HepG2 (cell line): ENCODE measurements at regions not wholly inside any gene's neighbourhood (a gene's known extent, or its start where the extent isn't known, plus 50 kb on each side); places are given as distances from the start of the nearest gene placed in this dataset.
A peak's percentile ranks its signal among the peaks of the same experiment; 100 is the strongest.

Experiments
- GATAD2A ChIP-seq: IDR thresholded peaks from 2 replicates; pipeline ENCODE4 v1.6.1; 2016
- HNRNPK ChIP-seq: fragments of 200-400 bp; formaldehyde crosslinking; IDR thresholded peaks from 2 replicates; pipeline ENCODE4 v1.6.1; 2018; ENCODE audit warnings: low read length, low read depth, moderate library complexity, mild to moderate bottlenecking; ENCODE audit not compliant: poor library complexity, severe bottlenecking
- MAZ ChIP-seq, 2 experiments: sonication (generic) in 1 of 2; formaldehyde crosslinking in 1 of 2; IDR thresholded peaks; 2 replicates each; pipeline versions ENCODE4 v1.5.0 to v1.6.1; 2012 to 2020; ENCODE audit warnings: low read depth in 2 of 2, mild to moderate bottlenecking in 2 of 2, borderline replicate concordance in 1 of 2, improper control_type of control experiment in 1 of 2, low read length in 1 of 2, missing genetic modification reagents in 1 of 2, moderate library complexity in 1 of 2
- MED8 ChIP-seq: sonication (generic); formaldehyde crosslinking; IDR thresholded peaks from 2 replicates; pipeline ENCODE4 v1.8.1; 2023; ENCODE audit warnings: mild to moderate bottlenecking, missing genetic modification reagents; ENCODE audit not compliant: insufficient replicate concordance
- MEIS1 ChIP-seq: sonication (generic); formaldehyde crosslinking; IDR thresholded peaks from 2 replicates; pipeline ENCODE4 v1.9.0; 2021; ENCODE audit warnings: mild to moderate bottlenecking, missing genetic modification reagents, moderate library complexity, borderline replicate concordance
- MTA3 ChIP-seq: sonication (generic); formaldehyde crosslinking; IDR thresholded peaks from 2 replicates; pipeline ENCODE4 v1.4.0; 2020; ENCODE audit warnings: missing genetic modification reagents
- MYC ChIP-seq: sonication (generic); formaldehyde crosslinking; IDR thresholded peaks from 2 replicates; pipeline ENCODE4 v1.9.0; 2021; ENCODE audit warnings: missing genetic modification reagents, borderline replicate concordance
- MYNN ChIP-seq: sonication (generic); formaldehyde crosslinking; IDR thresholded peaks from 2 replicates; pipeline ENCODE4 v1.4.0; 2020; ENCODE audit warnings: mild to moderate bottlenecking, low read depth, missing genetic modification reagents
- NCOA1 ChIP-seq: sonication (generic); formaldehyde crosslinking; IDR thresholded peaks from 2 replicates; pipeline ENCODE4 v1.9.0; 2021; ENCODE audit warnings: missing genetic modification reagents
- NR1H2 ChIP-seq: sonication (generic); formaldehyde crosslinking; IDR thresholded peaks from 2 replicates; pipeline ENCODE4 v1.8.1; 2022; ENCODE audit warnings: low read depth, missing genetic modification reagents, borderline replicate concordance
- PAX8 ChIP-seq: sonication (generic); formaldehyde crosslinking; IDR thresholded peaks from 2 replicates; pipeline ENCODE4 v1.8.0; 2022; ENCODE audit warnings: mild to moderate bottlenecking, missing genetic modification reagents, borderline replicate concordance
- SP2 ChIP-seq: sonication (generic); formaldehyde crosslinking; IDR thresholded peaks from 2 replicates; pipeline ENCODE4 v1.5.1; 2020; ENCODE audit warnings: mild to moderate bottlenecking, missing genetic modification reagents
- ZFY ChIP-seq: sonication (generic); formaldehyde crosslinking; IDR thresholded peaks from 2 replicates; pipeline ENCODE4 v1.4.0; 2020; ENCODE audit warnings: missing genetic modification reagents
- ZNF234 ChIP-seq: sonication (generic); formaldehyde crosslinking; conservative IDR thresholded peaks from 2 replicates; pipeline ENCODE4 v1.5.1; 2020; ENCODE audit warnings: mild to moderate bottlenecking, missing genetic modification reagents
- ZNF326 ChIP-seq: sonication (generic); formaldehyde crosslinking; IDR thresholded peaks from 2 replicates; pipeline ENCODE4 v1.4.0; 2020; ENCODE audit warnings: missing genetic modification reagents, borderline replicate concordance
- ZNF335 ChIP-seq: sonication (generic); formaldehyde crosslinking; IDR thresholded peaks from 2 replicates; pipeline ENCODE4 v1.4.0; 2020; ENCODE audit warnings: missing genetic modification reagents
- ZNF564 ChIP-seq: sonication (generic); formaldehyde crosslinking; IDR thresholded peaks from 2 replicates; pipeline ENCODE4 v1.8.1; 2023; ENCODE audit warnings: mild to moderate bottlenecking, missing genetic modification reagents
- ZNF749 ChIP-seq: sonication (generic); formaldehyde crosslinking; IDR thresholded peaks from 2 replicates; pipeline ENCODE4 v1.8.0; 2022; ENCODE audit warnings: mild to moderate bottlenecking, missing genetic modification reagents, moderate library complexity, borderline replicate concordance
- ZNF768 ChIP-seq: sonication (generic); formaldehyde crosslinking; IDR thresholded peaks from 2 replicates; pipeline ENCODE4 v1.4.0; 2020; ENCODE audit warnings: missing genetic modification reagents
- ZNF839 ChIP-seq: sonication (generic); formaldehyde crosslinking; IDR thresholded peaks from 2 replicates; pipeline ENCODE4 v1.4.0; 2020; ENCODE audit warnings: missing genetic modification reagents, mild to moderate bottlenecking, borderline replicate concordance
- ZSCAN25 ChIP-seq: sonication (generic); formaldehyde crosslinking; IDR thresholded peaks from 2 replicates; pipeline ENCODE4 v1.8.0; 2022; ENCODE audit warnings: mild to moderate bottlenecking, missing genetic modification reagents
- TF ChIP-seq, protein P1 (sequence below): conservative IDR thresholded peaks from 2 replicates; pipeline ENCODE4 v1.6.1; 2018; ENCODE audit warnings: missing genetic modification reagents
- TF ChIP-seq, protein P2 (sequence below): sonication (generic); formaldehyde crosslinking; IDR thresholded peaks from 2 replicates; pipeline ENCODE4 v1.4.0; 2020; ENCODE audit warnings: low read depth, mild to moderate bottlenecking, missing genetic modification reagents
- TF ChIP-seq, protein P3 (sequence below): IDR thresholded peaks from 2 replicates; pipeline ENCODE4 v1.6.1; 2018; ENCODE audit warnings: missing genetic modification reagents, mild to moderate bottlenecking, missing compliant biosample characterization
- TF ChIP-seq, protein P4 (sequence below): sonication (generic); formaldehyde crosslinking; IDR thresholded peaks from 2 replicates; pipeline ENCODE4 v1.4.0; 2020; ENCODE audit warnings: missing genetic modification reagents

DNA sequence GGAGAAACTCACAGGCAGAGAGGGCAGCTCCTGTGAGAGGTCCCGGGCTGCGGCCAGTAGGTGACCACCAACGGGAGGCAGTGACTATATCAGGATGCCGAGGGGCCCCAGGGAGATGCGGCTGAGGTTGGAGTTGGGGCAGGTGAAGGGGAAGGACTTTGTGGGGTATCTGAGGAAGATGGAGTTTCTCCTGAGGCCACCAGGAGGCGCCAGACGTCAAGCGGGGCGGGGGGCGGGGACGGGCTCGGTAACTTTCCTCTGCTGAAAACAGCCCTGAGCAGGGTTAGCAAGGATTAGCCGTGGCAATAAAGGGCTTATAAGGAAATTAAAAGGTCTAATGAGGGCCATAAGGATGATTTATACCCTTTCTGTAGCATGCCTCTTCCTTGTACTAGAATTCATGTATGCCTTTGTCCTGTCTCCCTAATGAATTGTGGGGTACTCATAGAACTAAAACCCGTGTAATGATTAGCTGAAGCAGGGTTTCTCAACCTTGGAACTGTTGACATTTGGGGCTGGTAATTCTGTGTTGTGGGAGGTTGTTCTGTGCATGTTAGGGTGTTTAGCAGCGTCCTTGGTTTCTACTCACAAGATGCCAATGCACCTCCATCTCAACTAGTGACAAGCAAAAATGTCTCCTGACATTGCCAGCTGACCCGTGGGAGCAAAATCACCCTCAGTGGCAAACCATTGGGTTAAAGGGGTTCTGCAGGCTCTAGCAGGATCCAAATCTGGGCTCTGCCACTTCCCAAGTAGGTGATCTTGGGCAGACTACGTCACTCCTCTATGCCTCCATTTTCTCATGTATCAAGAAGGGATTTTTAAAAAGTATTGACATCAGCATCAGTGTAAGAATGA, 74.8 kb upstream of the GRIN2A start (continued):
- no peak for TF ChIP-seq NR1H2 (CRISPR knock-in tag)
- TF ChIP-seq MYC (CRISPR knock-in tag): no peak
- TF ChIP-seq SP2 (CRISPR knock-in tag): no peak
- TF ChIP-seq ZNF335 (CRISPR knock-in tag): no peak
- no peak for TF ChIP-seq ZNF749
- no peak for TF ChIP-seq ZNF234
- TF ChIP-seq, protein P1, sequence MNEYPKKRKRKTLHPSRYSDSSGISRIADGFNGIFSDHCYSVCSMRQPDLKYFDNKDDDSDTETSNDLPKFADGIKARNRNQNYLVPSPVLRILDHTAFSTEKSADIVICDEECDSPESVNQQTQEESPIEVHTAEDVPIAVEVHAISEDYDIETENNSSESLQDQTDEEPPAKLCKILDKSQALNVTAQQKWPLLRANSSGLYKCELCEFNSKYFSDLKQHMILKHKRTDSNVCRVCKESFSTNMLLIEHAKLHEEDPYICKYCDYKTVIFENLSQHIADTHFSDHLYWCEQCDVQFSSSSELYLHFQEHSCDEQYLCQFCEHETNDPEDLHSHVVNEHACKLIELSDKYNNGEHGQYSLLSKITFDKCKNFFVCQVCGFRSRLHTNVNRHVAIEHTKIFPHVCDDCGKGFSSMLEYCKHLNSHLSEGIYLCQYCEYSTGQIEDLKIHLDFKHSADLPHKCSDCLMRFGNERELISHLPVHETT (CRISPR knock-in tag): peak; percentile 8; the same call in 1 of the 2 replicates
- TF ChIP-seq MAZ (IDR thresholded peaks at IDR 0.05; ENCODE audit: borderline replicate concordance, low read depth, low read length): peak; percentile 95
- peak; percentile 71 for TF ChIP-seq MAZ (CRISPR knock-in tag; IDR thresholded peaks at IDR 0.05; ENCODE audit: low read depth)
- TF ChIP-seq, protein P2, sequence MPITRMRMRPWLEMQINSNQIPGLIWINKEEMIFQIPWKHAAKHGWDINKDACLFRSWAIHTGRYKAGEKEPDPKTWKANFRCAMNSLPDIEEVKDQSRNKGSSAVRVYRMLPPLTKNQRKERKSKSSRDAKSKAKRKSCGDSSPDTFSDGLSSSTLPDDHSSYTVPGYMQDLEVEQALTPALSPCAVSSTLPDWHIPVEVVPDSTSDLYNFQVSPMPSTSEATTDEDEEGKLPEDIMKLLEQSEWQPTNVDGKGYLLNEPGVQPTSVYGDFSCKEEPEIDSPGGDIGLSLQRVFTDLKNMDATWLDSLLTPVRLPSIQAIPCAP (CRISPR knock-in tag): 0 out of 2 replicates have a peak, but pooled peaks have one; percentile 55
- no peak for TF ChIP-seq ZNF839 (CRISPR knock-in tag)
- peak; percentile 23; the same call in 1 of the 2 replicates for TF ChIP-seq ZSCAN25 (CRISPR knock-in tag)
- TF ChIP-seq MYNN (CRISPR knock-in tag): 0 out of 2 replicates have a peak, but pooled peaks have one; percentile 72
- TF ChIP-seq, protein P3, sequence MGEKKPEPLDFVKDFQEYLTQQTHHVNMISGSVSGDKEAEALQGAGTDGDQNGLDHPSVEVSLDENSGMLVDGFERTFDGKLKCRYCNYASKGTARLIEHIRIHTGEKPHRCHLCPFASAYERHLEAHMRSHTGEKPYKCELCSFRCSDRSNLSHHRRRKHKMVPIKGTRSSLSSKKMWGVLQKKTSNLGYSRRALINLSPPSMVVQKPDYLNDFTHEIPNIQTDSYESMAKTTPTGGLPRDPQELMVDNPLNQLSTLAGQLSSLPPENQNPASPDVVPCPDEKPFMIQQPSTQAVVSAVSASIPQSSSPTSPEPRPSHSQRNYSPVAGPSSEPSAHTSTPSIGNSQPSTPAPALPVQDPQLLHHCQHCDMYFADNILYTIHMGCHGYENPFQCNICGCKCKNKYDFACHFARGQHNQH (CRISPR knock-in tag): peak; percentile 54
- TF ChIP-seq ZNF564: 0 out of 2 replicates have a peak, but pooled peaks have one; percentile 10
- TF ChIP-seq MEIS1 (CRISPR knock-in tag): peak; percentile 72; the same call in 1 of the 2 replicates
- TF ChIP-seq PAX8: no peak
- TF ChIP-seq, protein P4, sequence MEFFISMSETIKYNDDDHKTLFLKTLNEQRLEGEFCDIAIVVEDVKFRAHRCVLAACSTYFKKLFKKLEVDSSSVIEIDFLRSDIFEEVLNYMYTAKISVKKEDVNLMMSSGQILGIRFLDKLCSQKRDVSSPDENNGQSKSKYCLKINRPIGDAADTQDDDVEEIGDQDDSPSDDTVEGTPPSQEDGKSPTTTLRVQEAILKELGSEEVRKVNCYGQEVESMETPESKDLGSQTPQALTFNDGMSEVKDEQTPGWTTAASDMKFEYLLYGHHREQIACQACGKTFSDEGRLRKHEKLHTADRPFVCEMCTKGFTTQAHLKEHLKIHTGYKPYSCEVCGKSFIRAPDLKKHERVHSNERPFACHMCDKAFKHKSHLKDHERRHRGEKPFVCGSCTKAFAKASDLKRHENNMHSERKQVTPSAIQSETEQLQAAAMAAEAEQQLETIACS (CRISPR knock-in tag): no peak
- TF ChIP-seq ZFY (CRISPR knock-in tag): peak; percentile 46; the same call in 1 of the 2 replicates
- no peak for TF ChIP-seq ZNF326 (CRISPR knock-in tag)
- TF ChIP-seq HNRNPK: no peak
- no peak for TF ChIP-seq MTA3 (CRISPR knock-in tag)
- no peak for TF ChIP-seq ZNF768
- no peak for TF ChIP-seq NCOA1 (CRISPR knock-in tag)
- TF ChIP-seq MED8 (CRISPR knock-in tag): peak; percentile 18
- TF ChIP-seq GATAD2A: peak; percentile 93
